ENCODE measurements at regions not wholly inside any gene's neighbourhood (a gene's known extent, or its start where the extent isn't known, plus 50 kb on each side); places are given as distances from the start of the nearest gene placed in this dataset.

- Histone ChIP-seq H3K56ac (ENCODE audit: insufficient read length, low read depth, low read length) (no peak overlapping the region), H3K79me2 (ENCODE audit: insufficient read depth, low read length) (no peaks in the 10 kb centered on the region), H3K79me1 (ENCODE audit: insufficient read depth, low read depth, low read length, poor library complexity, severe bottlenecking) (no peaks in the 10 kb centered on the region), H4K8ac (replicated peaks; ENCODE audit: insufficient read length, low read depth, low read length) (no peak overlapping the region), H3T11ph (ENCODE audit: low read length) (no peak overlapping the region), H2BK15ac (ENCODE audit: low read depth, low read length) (no peak overlapping the region), H3K27ac (ENCODE audit: insufficient read length, low read depth, low read length) (no peak overlapping the region), H2AK5ac (ENCODE audit: insufficient read length, low read length) (no peak overlapping the region), H3K4ac (ENCODE audit: low read depth, low read length) (no peak overlapping the region), H3K23ac (ENCODE audit: insufficient read length, low read depth, low read length) (no peak overlapping the region), H4K20me1 (ENCODE audit: control insufficient read depth, insufficient read depth, insufficient read length) (no peaks in the 10 kb centered on the region), H4K91ac (ENCODE audit: insufficient read length, low read depth, low read length) (no peak overlapping the region), H2BK20ac (ENCODE audit: low read depth, low read length, poor library complexity, severe bottlenecking) (no peak overlapping the region), H2BK12ac (ENCODE audit: insufficient read length, low read depth, low read length) (no peak overlapping the region), H3K4me1 (ENCODE audit: insufficient read depth, low read length) (no peaks in the 10 kb centered on the region; the same call in 1 of the 2 replicates), H2AFZ (ENCODE audit: low read length) (no peak overlapping the region), H3K9ac (ENCODE audit: extremely low read depth, insufficient read length, low read length) (no peak overlapping the region), H3K23me2 (ENCODE audit: insufficient read length, low read depth, low read length, poor library complexity, severe bottlenecking) (no peaks in the 10 kb centered on the region), H2BK120ac (ENCODE audit: low read depth, low read length, poor library complexity, severe bottlenecking) (no peak overlapping the region), H3K18ac (ENCODE audit: insufficient read length, low read depth, low read length) (no peak overlapping the region), H4K5ac (ENCODE audit: insufficient read length, low read depth, low read length) (no peak overlapping the region), H3K27me3 (ENCODE audit: insufficient read depth, low read length) (no peaks in the 10 kb centered on the region), H2BK5ac (ENCODE audit: insufficient read length, low read length) (no peak overlapping the region), H3K4me2 (ENCODE audit: insufficient read depth, insufficient read length, low read length) (no peak overlapping the region), H3K9me3 (ENCODE audit: control insufficient read depth, low read depth, low read length) (no peaks in the 10 kb centered on the region), H3K14ac (ENCODE audit: insufficient read depth, low read length) (no peak overlapping the region)
- H3K27me3 Mint-ChIP-seq (ENCODE audit: low read depth): no peaks in the 10 kb centered on the region; the same call in 1 of the 2 replicates
- no peaks in the 10 kb centered on the region for H3K9me3 Mint-ChIP-seq
- WGBS (ENCODE audit: extremely low coverage, insufficient read length, low lambda C conversion rate): no CpG with 5 or more reads among the region's 1 CpG
- no peak overlapping the region for H3K4me3 Mint-ChIP-seq
- TF ChIP-seq CTCF (conservative IDR thresholded peaks at IDR 0.05): no peak
- no peaks in the 10 kb centered on the region for H3K36me3 Mint-ChIP-seq (ENCODE audit: insufficient read depth in 1 of 3, low read depth in 3 of 3)
- H3K27ac Mint-ChIP-seq: no peak overlapping the region
- H3K4me1 Mint-ChIP-seq: peaks cover 23 to 24% of the 10 kb centered on the region in 2 experiments
- DNase-seq: no peak
Observed at GRCh38 chr6:125618629-125619028, 130.8 kb upstream of the HEY2 start.
